Fibroblast of lung (primary cell): ENCODE measurements at regions not wholly inside any gene's neighbourhood (a gene's known extent, or its start where the extent isn't known, plus 50 kb on each side); places are given as distances from the start of the nearest gene placed in this dataset.

ENCODE experiments used
- DNase-seq, 2 donors: peaks; one replicate each; pipeline versions ENCODE4 v3.0.0 to v3.0.0-alpha.2; 2010; ENCODE audit warnings: low read depth in 2 of 2
- H2AFZ ChIP-seq: 2 replicates; pipeline ENCODE4 v1.5.1; 2012; ENCODE audit warnings: low read length, control low read depth, inconsistent platforms
- H3K27ac ChIP-seq: 2 replicates; pipeline ENCODE4 v1.5.1; 2011; ENCODE audit warnings: low read length, control low read depth; ENCODE audit not compliant: insufficient read depth
- H3K27me3 ChIP-seq: 2 replicates; pipeline ENCODE4 v1.5.1; 2011; ENCODE audit warnings: mild to moderate bottlenecking, low read length; ENCODE audit not compliant: control insufficient read depth, insufficient read depth
- H3K36me3 ChIP-seq: 2 replicates; pipeline ENCODE4 v1.5.1; 2011; ENCODE audit warnings: low read length; ENCODE audit not compliant: control insufficient read depth, insufficient read depth
- H3K4me1 ChIP-seq: 2 replicates; pipeline ENCODE4 v1.5.1; 2011; ENCODE audit warnings: low read length; ENCODE audit not compliant: control insufficient read depth, insufficient read depth; ENCODE audit errors: extremely low read depth
- H3K4me2 ChIP-seq: 2 replicates; pipeline ENCODE4 v1.5.1; 2011; ENCODE audit warnings: low read length, control low read depth; ENCODE audit not compliant: insufficient read depth; ENCODE audit errors: extremely low read depth
- H3K4me3 ChIP-seq, 4 experiments: fragments of 200-600 bp in 1 of 4; sonication (generic) in 1 of 4; replicated peaks in 1 of 4; 2 replicates each; pipeline ENCODE4 v1.5.1; 2011 to 2016; ENCODE audit warnings: low read length in 4 of 4, low read depth in 3 of 4, mild to moderate bottlenecking in 3 of 4, control low read depth in 2 of 4, inconsistent platforms in 1 of 4, mixed read lengths in 1 of 4; ENCODE audit not compliant: insufficient read depth in 1 of 4; ENCODE audit errors: control extremely low read depth in 1 of 4
- H3K79me2 ChIP-seq: 2 replicates; pipeline ENCODE4 v1.5.1; 2012; ENCODE audit warnings: mild to moderate bottlenecking, low read length, inconsistent platforms; ENCODE audit not compliant: control insufficient read depth, insufficient read depth
- H3K9ac ChIP-seq: 2 replicates; pipeline ENCODE4 v1.5.1; 2011; ENCODE audit warnings: mild to moderate bottlenecking, low read length, control low read depth; ENCODE audit not compliant: insufficient read depth
- H3K9me3 ChIP-seq: 2 replicates; pipeline ENCODE4 v1.5.1; 2012; ENCODE audit warnings: low read depth, low read length; ENCODE audit not compliant: control insufficient read depth, insufficient read depth
- H4K20me1 ChIP-seq: 2 replicates; pipeline ENCODE4 v1.5.1; 2011; ENCODE audit warnings: low read length; ENCODE audit not compliant: control insufficient read depth, insufficient read depth; ENCODE audit errors: extremely low read depth
- CTCF ChIP-seq, 2 donors: IDR thresholded peaks in 1 of 2; conservative IDR thresholded peaks in 1 of 2; 1 replicate in 1 of 2; 2 replicates in 1 of 2; pipeline ENCODE4 v1.5.1; 2011 to 2012; ENCODE audit warnings: low read length in 2 of 2, control low read depth in 1 of 2, inconsistent platforms in 1 of 2, low read depth in 1 of 2, mild to moderate bottlenecking in 1 of 2
- EZH2 ChIP-seq: IDR thresholded peaks from 2 replicates; pipeline ENCODE4 v1.5.1; 2012; ENCODE audit warnings: low read length, control low read depth, mild to moderate bottlenecking; ENCODE audit errors: missing control alignments

GRCh38 chr2:118762290-118762689 is 85.2 kb downstream of the EN1 start:
- no peaks in the 10 kb centered on the region for H3K36me3 ChIP-seq
- no peaks in the 10 kb centered on the region for H4K20me1 ChIP-seq
- no peaks in the 10 kb centered on the region for H3K9me3 ChIP-seq
- no peak for DNase-seq
- H3K9ac ChIP-seq, result no peak overlapping the region
- no peaks in the 10 kb centered on the region for H3K79me2 ChIP-seq
- H3K27ac ChIP-seq, result no peak overlapping the region
- TF ChIP-seq EZH2 (no peak), CTCF (conservative IDR thresholded peaks at IDR 0.05 in 1 of 2, IDR thresholded peaks at IDR 0.05 in 1 of 2; ENCODE audit: low read depth in 1 of 2, low read length in 2 of 2) (no peak)
- H3K4me1 ChIP-seq, result no peaks in the 10 kb centered on the region
- H2AFZ ChIP-seq, result no peak overlapping the region
- no peak overlapping the region for H3K4me2 ChIP-seq
- peaks cover 7% of the 10 kb centered on the region for H3K27me3 ChIP-seq
- no peak overlapping the region for H3K4me3 ChIP-seq

GRCh38 chr2:118761771-118762170 is 85.7 kb downstream of the EN1 start:
- H2AFZ ChIP-seq, result no peak overlapping the region
- no peak for TF ChIP-seq EZH2
- TF ChIP-seq CTCF (conservative IDR thresholded peaks at IDR 0.05 in 1 of 2, IDR thresholded peaks at IDR 0.05 in 1 of 2; ENCODE audit: low read depth in 1 of 2, low read length in 2 of 2), result no peak
- no peaks in the 10 kb centered on the region for H3K79me2 ChIP-seq
- H3K9ac ChIP-seq, result no peak overlapping the region
- no peaks in the 10 kb centered on the region for H3K36me3 ChIP-seq
- H3K27ac ChIP-seq, result no peak overlapping the region
- H3K4me3 ChIP-seq, result no peak overlapping the region
- no peaks in the 10 kb centered on the region for H3K4me1 ChIP-seq
- no peaks in the 10 kb centered on the region for H4K20me1 ChIP-seq
- peaks cover 7% of the 10 kb centered on the region for H3K27me3 ChIP-seq
- H3K9me3 ChIP-seq, result no peaks in the 10 kb centered on the region
- no peak overlapping the region for H3K4me2 ChIP-seq
- no peak for DNase-seq

- Histone ChIP-seq H3K27me3 (peaks cover 7% of the 10 kb centered on the region), H3K36me3 (no peaks in the 10 kb centered on the region), H2AFZ (no peak overlapping the region), H4K20me1 (no peaks in the 10 kb centered on the region), H3K4me2 (no peak overlapping the region), H3K27ac (no peak overlapping the region), H3K79me2 (no peaks in the 10 kb centered on the region), H3K4me3 (no peak overlapping the region), H3K4me1 (no peaks in the 10 kb centered on the region), H3K9me3 (no peaks in the 10 kb centered on the region), H3K9ac (no peak overlapping the region)
- TF ChIP-seq CTCF (conservative IDR thresholded peaks at IDR 0.05 in 1 of 2, IDR thresholded peaks at IDR 0.05 in 1 of 2; ENCODE audit: low read depth in 1 of 2, low read length in 2 of 2), result no peak
- no peak for TF ChIP-seq EZH2
- no peak for DNase-seq
Measured at GRCh38 chr2:118755901-118756300, 91.5 kb downstream of the EN1 start.
